Stimulated activated CD4-positive, alpha-beta T cell treated with anti-CD3 and anti-CD28 coated beads, Interleukin-4, amount 100 ng/mL, for 24 hours (primary cell): ENCODE measurements at regions not wholly inside any gene's neighbourhood (a gene's known extent, or its start where the extent isn't known, plus 50 kb on each side); places are given as distances from the start of the nearest gene placed in this dataset.
"Not testable (repeated sequence)": the region's sequence is repeated elsewhere in the genome, so short reads cannot be mapped to it uniquely, and the experiment has no call there.

Experiments
- DNase-seq: peaks from one replicate; pipeline ENCODE4 v3.0.0-alpha.2; 2020

DNA sequence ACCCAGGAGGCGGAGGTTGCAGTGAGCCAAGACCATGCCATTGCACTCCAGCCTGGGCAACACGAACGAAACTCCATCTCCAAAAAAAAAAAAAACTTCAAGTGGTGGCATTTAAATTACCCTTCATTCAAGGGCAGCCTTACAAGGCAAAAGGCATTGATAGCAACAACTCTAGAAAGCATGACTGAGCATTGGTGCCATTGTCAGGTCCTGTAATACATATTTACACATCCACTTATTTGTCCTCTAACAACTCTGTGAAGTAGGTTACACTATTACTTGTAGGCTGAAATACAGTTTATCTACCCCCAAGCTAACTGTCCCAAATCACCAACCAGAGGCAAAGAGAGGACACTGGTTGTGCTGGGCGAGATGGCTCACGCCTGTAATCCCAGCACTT lies 52.7 kb upstream of the LARP1 start:
- no peak for DNase-seq

DNA sequence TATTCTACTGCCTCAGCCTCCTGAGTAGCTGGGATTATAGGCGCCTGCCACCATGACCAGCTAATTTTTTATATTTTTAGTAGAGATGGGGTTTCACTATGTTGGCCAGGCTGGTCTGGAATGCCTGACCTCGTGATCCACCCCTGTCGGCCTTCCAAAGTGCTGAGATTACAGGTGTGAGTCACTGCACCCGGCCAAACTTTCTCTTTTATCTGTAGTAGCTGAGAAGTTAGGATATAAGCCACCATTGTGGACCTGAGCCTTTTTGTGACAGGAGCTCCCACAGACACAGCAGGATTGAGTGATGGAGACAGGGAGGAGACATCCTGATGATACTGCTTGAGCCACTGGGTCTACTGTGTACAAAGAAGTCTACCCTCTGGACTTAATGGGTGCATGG lies 53.5 kb upstream of the LARP1 start:
- not testable (repeated sequence) for DNase-seq

DNA sequence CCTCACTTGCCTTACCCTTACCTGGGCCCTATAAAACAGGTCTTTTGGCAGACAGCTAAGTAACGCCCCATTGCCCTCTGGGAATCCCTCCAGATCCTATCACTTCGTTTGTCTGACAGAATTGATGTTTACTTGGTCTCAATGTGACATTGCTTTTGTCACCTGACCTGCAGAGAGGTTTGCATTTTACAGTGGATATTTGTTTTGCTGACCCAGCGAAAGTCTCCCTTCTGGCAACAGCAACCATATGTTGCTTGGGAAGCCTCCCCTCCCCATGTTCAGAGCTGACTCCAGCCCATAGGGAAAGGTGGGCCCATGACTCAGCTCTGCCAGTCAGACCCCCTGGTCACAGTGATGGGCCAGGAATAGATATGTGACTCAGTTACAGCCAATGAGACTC lies 54.0 kb upstream of the LARP1 start:
- DNase-seq = no peak

DNA sequence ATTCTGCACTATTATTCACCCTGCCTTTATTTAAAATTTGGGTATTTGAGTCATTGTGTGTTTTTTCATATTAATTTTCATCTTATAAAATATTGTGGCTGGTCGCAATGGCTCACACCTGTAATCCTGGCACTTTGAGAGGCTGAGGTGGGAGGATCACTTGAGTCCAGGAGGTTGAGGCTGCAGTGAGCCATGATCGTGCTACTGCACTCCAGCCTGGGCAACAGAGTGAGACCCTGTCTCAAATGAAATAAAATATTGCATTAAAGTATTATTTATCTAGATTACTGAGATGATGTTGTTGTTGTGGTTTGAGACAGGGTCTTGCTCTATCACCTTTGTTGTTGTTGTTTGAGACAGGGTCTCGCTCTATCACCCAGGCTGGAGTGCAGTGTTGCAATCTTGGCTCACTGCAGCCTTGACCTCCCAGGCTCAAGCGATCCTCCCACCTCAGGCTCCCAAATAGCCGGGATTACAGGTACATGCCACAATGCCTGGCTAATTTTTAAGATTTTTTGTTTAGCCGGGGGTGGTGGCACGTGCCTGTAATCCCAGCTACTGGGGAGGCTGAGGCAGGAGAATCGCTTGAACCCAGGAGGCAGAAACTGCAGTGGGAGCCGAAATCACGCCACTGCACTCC lies 54.8 kb upstream of the LARP1 start:
- DNase-seq = not testable (repeated sequence)

DNA sequence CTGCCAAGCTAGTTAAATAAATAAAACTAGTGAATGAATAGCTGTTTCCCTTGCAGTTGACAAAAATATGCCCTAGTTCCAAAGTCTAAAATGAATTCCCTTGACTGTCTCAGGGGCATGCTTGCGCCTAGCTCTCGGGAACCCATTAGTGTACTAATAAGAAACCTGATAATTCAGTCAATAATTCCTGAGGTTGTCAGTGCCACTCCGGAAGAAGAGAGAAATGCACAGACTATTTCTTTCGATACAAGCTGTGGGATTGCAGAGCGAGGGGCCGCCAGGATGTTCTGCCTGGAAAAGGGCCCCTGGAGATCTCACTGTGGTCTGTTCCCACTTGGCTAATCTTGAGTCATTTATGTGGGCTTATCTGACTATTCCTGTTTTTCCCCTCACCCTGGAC lies 56.4 kb upstream of the LARP1 start:
- DNase-seq = no peak

DNA sequence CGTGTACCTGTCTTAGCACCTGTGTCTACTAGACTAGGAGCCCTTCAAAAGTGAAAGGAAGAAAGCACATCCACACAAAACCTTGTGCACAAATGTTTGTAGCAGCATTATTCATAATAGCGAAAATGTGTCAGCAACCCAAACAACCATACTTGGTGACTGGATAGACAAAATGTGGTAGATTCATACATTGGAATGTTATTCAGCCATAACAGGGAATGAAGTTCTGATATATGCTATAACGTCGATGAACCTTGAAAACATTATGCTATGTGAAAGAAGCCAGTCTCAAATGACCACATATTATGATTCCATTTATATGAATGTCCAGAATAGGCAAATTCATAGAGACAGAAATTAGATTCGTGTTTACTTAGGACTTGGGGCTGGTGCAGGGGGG lies 57.8 kb upstream of the LARP1 start:
- DNase-seq = no peak

DNA sequence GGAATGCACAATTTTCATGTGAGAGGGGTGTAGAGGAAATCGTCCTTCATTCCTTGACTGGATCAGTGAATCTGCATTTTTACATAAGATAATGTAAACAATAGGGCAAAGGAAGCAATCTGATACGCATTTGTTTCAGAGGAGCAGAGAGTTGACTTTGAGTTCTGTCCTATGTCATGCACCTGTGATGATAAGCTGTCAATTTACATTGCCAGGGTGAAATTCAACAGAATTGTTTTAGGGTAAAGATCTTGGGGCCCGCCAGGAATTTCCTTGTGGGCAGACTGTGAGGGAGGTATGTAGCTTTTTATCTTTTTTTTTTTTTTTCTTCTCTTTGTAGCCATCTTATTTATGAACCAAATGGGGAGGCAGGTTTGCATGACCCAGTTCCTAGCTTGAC lies 58.3 kb upstream of the LARP1 start:
- DNase-seq = no peak

DNA sequence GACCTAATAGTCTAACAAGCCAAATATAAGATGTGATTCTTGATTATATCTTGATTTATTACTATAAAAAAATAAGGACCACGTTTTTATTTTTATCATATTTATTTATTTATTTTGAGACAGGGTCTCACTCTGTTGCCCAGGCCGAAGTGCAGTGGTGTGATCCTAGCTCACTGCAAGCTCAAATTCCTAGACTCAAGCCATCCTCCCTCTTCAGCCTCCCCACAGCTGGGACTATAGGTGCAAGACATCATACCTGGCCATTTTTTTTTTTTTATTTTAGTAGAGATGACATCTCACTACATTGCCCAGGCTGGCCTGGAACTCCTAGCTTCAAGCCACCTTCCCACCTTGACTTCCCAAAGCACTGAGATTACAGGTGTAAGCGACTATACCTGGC lies 61.0 kb upstream of the LARP1 start:
- DNase-seq = no peak

DNA sequence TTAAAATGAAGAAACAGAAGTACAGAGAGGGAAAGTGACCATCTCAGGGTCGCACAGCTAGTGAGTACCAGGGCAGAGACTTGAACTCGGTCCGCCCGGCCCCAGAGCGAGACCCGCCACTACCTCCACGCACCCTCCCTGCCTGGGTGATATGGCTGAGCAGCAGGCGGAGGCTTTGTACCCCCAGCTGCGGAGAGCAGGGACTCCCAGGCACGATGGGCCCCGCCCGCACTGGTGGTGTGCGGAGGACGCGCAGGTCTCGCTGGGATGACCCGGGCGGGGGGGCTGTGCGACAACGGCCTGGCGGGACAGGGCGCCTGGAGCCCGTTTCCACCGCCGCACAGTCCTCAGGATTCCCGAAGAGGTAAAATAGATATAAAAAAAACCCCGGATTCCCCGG lies 64.7 kb upstream of the LARP1 start:
- no peak for DNase-seq

DNA sequence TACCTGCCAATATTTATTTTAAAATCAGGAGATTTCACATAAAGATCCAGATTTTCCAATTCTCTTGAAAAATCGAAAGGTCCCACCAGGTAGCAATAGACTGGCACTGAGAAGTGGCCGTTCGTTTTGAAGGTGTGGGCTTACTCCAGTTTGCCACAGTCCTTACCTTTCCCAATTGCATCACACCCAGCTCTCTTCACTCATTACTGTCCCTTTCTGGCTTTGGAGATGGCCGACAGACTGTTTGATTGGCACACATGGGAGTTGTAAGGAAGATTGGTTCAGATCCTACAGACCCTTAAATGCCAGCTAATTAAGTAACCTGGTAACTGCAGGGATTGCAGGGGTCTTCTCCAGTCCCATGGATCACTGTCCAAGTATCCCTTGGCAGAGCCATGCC lies 68.7 kb upstream of the LARP1 start:
- DNase-seq = no peak

DNA sequence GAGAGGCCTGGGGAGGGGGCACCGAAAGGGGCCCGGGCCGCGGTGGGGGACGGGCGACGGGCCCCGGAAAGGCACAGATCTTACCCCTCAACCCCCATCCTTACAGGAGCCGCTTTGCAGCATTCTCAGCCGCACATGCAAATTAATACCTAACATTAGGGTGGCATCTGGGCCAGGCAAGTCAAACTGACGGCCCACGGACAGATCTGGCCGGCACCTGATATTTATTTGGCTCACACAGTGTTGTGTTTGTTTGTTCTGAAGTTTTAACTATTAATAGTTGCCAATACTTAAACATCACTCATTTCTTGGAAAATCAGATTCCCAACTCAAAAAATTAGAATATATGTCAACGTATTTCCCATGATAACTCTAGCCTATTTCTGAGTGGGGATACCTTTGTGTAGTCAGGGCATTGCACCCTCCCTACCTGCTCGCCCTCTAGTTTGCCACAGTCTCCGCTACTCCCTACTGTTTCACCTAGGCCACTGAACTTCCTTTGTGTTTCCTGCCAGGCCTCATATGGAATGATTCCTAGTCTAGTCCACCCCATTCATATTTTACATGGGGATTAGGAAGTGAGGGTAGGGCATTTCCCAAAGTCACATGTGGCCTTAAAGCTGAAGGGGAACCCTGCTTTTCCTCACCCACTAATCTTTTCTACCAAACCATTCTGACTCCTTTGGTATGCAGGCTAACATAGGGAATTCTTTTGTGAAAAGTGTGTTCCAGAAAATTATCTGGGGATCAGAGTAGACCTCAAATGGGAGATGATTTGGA lies 71.9 kb upstream of the LARP1 start:
- no peak for DNase-seq

DNA sequence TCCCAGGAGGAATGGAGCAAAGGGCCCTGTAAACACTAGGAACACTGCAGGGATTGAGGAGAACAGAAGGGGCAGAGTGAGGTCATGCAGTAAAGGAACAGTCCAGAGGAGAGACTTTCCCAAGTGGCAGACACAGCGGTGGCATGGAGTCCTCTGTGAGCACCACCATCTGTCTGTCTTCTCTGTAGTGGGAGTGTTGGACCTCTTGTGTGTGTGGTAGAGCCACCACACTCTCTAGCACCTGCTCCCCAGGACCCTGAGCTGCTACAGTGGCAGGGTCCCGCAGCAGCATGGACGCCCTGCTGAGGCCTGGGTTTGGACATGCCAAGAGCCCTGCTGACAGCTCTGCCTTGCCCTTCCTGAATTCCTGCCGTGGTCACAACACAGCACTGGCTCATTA lies 75.7 kb upstream of the LARP1 start:
- no peak for DNase-seq

DNA sequence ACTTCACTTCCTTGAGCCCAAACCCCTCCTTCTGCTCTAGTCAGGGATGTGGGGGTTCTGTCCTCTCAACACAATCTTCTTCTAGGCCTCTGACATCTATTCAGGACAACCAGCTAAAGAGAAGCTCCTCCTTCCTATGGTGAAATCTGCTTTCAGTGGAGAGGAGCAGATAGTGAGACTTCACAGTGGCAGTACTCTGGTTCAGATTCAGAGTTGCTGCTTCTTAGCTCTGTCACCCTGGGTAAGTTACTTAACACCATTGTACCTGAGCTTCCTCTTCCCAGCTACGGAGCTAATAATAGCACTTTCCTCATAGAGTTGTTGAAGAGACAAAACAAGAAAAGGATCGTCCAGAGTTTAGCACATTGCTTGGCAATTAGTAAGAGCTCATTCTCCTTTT lies 77.3 kb upstream of the LARP1 start:
- no peak for DNase-seq

DNA sequence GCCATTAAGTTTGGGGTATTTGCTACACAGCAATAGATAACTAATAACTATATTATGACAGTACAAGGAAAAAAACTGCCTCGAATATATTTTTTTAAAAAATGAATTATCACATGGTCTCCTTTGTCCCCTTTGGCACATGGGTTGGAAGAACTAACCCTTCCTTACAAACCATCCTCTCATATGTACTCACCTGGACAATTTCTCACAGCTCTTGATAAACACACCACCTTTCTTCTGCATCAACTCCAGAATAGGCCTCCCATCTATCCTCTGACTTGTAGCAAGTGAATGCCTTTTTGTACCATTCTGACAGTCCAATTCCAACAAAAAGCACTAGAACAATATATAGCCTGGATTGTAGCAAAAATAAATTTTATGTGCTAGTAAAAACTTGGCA lies 78.7 kb upstream of the LARP1 start:
- DNase-seq = no peak

DNA sequence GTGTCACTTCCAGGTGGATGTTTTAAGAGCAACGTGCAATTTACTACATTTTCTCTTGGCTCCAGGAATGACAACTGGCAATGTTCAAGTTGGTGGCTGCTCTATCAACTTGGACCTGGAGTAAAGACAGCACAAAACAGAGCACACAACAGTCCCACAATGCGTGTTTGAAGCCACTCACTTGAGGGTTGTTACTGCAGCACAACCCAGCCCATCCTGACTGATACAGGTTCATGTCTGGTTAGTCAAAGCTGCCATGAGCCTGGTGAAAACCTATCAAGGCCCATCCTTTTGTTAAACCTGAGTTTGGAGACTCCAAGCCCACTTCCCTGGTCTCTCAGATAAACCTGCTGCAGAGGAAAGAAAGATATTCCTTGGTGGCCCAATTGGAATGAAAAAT lies 81.1 kb upstream of the LARP1 start:
- no peak for DNase-seq

DNA sequence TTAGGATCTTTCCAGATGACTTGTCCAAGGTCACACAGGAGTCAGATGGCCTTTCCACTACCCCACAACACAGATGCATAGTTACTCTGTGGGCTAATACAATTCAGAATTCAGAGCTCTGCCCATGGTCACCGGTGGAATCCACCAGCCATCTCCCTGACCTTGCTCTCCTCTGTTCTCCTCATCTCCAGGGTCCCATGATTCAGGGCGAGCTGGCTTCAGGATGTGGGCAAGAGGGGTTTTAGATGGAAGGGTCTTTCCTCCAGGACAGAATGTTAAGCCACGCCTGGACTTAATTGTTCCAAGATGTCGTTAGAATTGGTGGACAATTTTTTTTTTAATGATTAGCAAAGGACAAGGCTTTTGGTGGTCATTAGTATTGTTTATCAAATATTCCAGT lies 81.7 kb upstream of the LARP1 start:
- DNase-seq = no peak

DNA sequence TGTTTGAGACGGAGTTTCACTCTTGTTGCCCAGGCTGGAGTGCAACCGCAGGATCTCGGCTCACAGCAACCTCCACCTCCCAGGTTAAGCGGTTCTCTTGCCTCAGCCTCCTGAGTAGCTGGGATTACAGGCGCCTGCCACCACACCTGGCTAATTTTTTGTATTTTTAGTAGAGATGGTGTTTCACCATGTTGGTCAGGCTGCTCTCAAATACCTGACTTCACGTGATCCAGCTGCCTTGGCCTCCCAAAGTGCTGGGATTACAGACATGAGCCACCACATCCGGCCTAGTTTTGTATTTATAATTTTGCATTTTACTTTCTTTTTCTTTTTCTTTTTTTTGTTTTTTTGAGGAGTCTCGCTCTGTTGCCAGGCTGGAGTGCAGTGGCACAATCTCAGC lies 85.3 kb upstream of the LARP1 start:
- not testable (repeated sequence) for DNase-seq

DNA sequence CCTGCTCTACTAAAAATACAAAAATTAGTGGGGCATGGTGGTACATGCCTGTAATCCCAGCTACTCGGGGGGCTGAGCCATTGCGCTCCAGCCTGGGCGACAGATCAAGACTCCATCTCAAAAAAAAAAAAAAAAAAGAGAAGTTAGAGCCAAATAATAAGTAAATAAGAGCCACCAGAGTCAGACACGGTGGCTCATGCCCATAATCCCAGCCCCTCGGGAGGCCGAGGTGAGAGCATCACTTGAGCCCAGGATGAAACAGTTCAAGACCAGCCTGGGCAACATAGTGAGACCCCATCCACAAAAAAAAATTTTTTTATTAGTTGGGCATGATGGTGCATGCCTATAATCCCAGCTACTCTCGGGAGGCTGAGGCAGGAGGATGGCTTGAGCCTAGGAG lies 85.8 kb upstream of the LARP1 start:
- no peak for DNase-seq

DNA sequence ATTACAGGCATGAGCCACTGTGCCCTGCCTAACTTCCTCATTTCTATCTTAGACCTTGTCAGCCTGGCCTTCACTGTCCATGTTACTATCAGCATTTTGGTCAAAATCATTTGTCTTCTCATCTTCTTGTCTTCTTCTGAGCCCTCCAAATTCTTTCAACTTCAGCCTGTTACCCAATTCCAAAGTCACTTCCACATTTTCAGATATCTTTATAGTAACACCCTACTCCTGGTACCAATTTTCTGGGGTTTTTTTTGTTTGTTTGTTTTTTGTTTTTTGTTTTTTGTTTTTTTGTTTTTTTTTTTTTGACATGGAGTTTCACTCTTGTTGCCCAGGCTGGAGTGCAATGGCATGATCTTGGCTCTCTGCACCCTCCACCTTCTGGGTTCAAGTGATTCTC lies 90.3 kb upstream of the LARP1 start:
- DNase-seq = no peak

DNA sequence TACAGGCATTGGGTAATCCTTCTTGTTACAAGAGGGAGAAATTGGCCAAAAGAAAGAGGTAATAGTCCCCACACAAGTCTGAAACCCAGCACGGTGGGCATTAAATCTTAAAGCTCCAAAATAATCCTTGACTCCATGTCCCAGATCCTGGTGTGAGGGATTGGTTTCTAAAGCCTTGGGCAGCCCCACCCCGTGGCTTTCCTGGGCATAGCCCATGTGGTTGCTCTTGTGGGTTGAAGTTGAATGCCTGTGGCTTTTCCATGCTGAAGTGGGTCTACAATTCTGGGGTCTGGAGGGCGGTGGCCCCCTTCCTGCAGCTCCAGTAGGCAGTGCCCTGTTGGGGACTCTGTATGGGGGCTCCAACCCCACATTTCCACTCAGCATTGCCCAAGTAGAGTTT lies 91.8 kb upstream of the LARP1 start:
- no peak for DNase-seq

DNA sequence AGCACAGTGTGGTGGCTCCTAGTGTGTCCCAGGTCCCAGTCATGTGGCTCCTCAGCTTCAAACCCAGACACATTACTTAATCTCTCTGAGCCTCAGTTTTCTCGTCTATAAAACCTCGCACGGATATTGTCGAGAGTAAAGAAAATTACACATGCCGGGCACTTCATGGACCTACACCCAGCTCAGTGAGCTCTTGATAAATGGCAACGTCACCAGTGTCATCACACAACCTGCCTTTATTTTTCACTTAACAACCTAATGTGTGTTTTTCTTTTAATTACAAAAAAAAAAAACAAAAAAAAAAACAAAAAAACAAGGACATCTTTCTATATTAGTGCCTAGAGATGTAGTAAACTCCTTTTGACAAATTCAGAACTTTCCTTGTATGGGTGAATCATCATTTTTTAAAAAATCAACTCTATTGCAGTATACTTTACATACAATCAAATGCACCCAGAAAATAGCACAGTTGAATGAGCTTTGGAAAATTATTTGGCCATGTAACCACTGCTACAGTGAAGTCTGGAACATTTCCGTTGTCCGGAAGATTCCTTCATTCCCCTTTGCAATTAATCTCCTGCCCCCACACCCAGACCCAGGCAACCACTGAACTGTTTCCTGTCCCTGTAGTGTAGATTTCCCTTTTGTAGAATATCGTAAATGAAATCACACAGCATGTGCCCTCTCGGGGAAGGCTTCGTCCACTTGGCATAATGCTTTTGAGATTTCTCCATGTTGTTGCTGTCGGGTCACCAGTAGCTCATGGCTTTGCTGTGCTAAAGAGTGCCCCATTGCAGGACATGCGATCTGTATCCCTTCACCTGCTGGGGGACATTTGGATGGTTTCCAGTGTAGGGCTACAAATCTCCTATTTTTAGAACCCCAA lies 100.4 kb upstream of the LARP1 start:
- DNase-seq = no peak

DNA sequence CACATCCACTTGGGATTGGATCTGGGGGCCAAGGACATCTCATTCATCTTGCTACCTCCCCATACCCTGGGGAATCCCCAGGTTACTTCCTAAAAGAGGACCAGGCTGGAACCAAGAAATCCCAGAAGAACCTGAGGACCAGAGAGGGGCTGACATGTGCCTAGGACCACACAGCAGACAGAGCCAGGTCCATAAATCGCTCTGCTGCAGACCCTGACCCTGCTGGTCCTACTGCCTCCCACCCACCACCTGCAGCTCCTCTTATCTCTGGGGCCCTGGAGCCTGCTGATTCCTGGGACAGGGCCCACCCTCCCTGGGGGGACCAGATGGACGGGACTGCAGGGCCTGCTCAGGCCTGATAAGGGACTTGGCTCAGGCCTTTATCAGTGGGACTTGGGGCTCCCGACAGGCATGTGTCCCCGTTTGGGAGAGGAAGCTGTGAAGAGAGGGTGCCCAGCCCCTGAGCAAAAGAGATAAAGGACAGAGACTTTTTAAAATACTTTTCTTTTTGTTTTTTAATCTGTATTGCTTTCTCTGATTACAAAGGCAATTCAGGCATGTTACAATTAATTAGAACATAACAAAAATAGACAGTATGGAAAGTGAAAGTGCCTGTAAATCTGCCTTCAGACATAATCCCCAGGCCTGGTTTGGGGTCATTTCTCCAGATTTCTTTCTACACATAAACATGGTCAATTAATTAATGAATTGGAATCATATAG lies 101.3 kb upstream of the LARP1 start:
- no peak for DNase-seq

DNA sequence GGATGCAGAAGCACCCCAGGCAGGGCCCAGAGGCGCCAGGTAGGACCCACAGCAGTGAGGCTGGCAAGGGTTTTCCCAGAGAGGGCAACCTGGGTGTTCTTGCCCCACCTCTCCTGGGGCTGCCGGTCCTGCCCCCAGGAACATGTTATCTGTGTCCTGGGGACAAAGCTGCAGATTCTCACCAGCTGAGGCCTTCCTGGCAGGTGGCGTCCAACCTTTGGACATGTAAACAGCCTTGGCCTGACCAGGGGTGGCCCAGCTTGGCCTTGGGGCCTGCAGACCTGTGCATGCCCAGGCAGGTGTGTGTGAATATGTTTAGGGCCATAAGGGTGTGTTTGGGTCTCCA lies 101.8 kb upstream of the LARP1 start:
- DNase-seq = no peak
